GM23248 (cell line): ENCODE measurements at regions not wholly inside any gene's neighbourhood (a gene's known extent, or its start where the extent isn't known, plus 50 kb on each side); places are given as distances from the start of the nearest gene placed in this dataset.

Experiments
- DNase-seq: peaks from one replicate; pipeline ENCODE4 v3.0.0-alpha.2; 2015
- H2AFZ ChIP-seq: fragments of 200-600 bp; sonication (generic); 2 replicates; pipeline ENCODE4 v1.6.1; 2016; ENCODE audit warnings: antibody characterized with exemption
- H3F3A ChIP-seq: fragments of 200-600 bp; sonication (generic); 2 replicates; pipeline ENCODE4 v1.6.1; 2016; ENCODE audit warnings: mild to moderate bottlenecking, antibody characterized with exemption, mixed run types; ENCODE audit not compliant: insufficient read depth
- H3K27ac ChIP-seq: fragments of 200-600 bp; sonication (generic); 2 replicates; pipeline ENCODE4 v1.5.1; 2016; ENCODE audit warnings: mild to moderate bottlenecking
- H3K27me3 ChIP-seq: fragments of 200-600 bp; sonication (generic); replicated peaks from 2 replicates; pipeline ENCODE4 v1.6.1; 2016; ENCODE audit warnings: mild to moderate bottlenecking; ENCODE audit not compliant: insufficient read depth
- H3K36me3 ChIP-seq: fragments of 200-600 bp; sonication (generic); 2 replicates; pipeline ENCODE4 v1.6.1; 2016; ENCODE audit warnings: low read depth, mild to moderate bottlenecking
- H3K4me1 ChIP-seq: fragments of 200-600 bp; sonication (generic); 2 replicates; pipeline ENCODE4 v1.6.1; 2016; ENCODE audit warnings: mild to moderate bottlenecking; ENCODE audit not compliant: insufficient read depth
- H3K4me2 ChIP-seq: fragments of 200-600 bp; sonication (generic); one replicate; pipeline ENCODE4 v1.6.1; 2016; ENCODE audit warnings: mild to moderate bottlenecking; ENCODE audit not compliant: unreplicated experiment
- H3K4me3 ChIP-seq: fragments of 200-600 bp; sonication (generic); 2 replicates; pipeline ENCODE4 v1.5.1; 2016; ENCODE audit warnings: mild to moderate bottlenecking
- H3K79me2 ChIP-seq: fragments of 200-600 bp; sonication (generic); 2 replicates; pipeline ENCODE4 v1.6.1; 2016; ENCODE audit warnings: mild to moderate bottlenecking; ENCODE audit not compliant: insufficient read depth
- H3K9ac ChIP-seq: fragments of 200-600 bp; sonication (generic); 2 replicates; pipeline ENCODE4 v1.6.1; 2016; ENCODE audit warnings: mild to moderate bottlenecking
- H3K9me2 ChIP-seq: fragments of 200-600 bp; sonication (generic); 2 replicates; pipeline ENCODE4 v1.6.1; 2016; ENCODE audit warnings: mixed run types, mild to moderate bottlenecking, moderate library complexity; ENCODE audit not compliant: insufficient read depth
- H3K9me3 ChIP-seq: fragments of 200-600 bp; sonication (generic); one replicate; pipeline ENCODE4 v1.6.1; 2017; ENCODE audit warnings: low read depth
- H4K20me1 ChIP-seq: fragments of 200-600 bp; sonication (generic); 2 replicates; pipeline ENCODE4 v1.6.0; 2016; ENCODE audit not compliant: insufficient read depth
- EZH2 ChIP-seq: fragments of 200-600 bp; sonication (generic); IDR thresholded peaks from 2 replicates; pipeline ENCODE4 v1.6.1; 2018; ENCODE audit warnings: antibody characterized with exemption, mild to moderate bottlenecking; ENCODE audit not compliant: insufficient read depth, poor library complexity, severe bottlenecking
- EZH2phosphoT487 ChIP-seq: fragments of 200-600 bp; sonication (generic); IDR thresholded peaks from 2 replicates; pipeline ENCODE4 v1.6.1; 2018; ENCODE audit warnings: antibody characterized with exemption, moderate library complexity, mild to moderate bottlenecking, low read depth; ENCODE audit not compliant: insufficient read depth
- WGBS, 2 experiments: methylation state at CpG; one replicate each; pipeline ENCODE4 v1.1.6; 2015 to 2017; ENCODE audit warnings: low lambda C conversion rate in 2 of 2, low coverage in 1 of 2; ENCODE audit errors: missing lambda C conversion rate in 2 of 2; 5-methylcytosine and 5-hydroxymethylcytosine counted together
- in situ Hi-C: fragments of 300-500 bp; cut with MboI; formaldehyde crosslinking; loops from 2 replicates; pipeline ENCODE4 v1.15.0; 2020

DNA sequence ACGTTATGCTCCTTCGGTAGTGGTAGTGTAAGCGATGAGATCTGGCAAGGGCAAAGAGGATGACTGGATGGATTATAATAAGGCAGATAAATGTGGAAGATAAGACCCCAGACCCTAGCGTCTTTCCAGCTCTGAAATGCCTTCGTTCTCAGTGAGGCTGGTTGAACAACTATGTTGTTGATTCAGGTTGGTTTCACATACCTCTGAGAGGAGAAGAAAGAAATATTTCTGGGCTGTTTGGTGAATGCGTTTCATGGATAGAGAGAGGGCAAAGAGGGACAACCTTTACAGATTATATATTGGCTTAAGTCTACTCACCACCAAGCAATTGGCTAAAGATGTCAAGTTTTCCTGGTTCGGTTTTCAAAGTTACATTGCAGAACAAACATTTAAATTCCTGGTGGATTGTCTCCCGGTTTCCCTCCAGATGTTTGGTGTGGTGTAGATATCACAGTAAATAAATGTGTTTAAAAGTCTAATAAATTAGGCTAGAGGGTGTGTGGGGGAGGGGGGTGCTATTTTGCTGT is 190.1 kb upstream of the GLI2 start:
- Histone ChIP-seq H3K9ac (peak overlapping the region; percentile 72), H3K79me2 (no peaks in the 10 kb centered on the region), H3K9me3 (no peaks in the 10 kb centered on the region), H3K27me3 (no peaks in the 10 kb centered on the region), H3K4me2 (peak overlapping the region; percentile 76), H3K4me3 (peak overlapping the region; percentile 37), H3K9me2 (no peaks in the 10 kb centered on the region), H3F3A (peaks cover 17% of the 10 kb centered on the region), H3K36me3 (no peaks in the 10 kb centered on the region), H3K4me1 (peaks cover 44% of the 10 kb centered on the region), H2AFZ (no peak overlapping the region), H4K20me1 (no peaks in the 10 kb centered on the region), H3K27ac (peak overlapping the region; percentile 82)
- DNase-seq, result no peak
- 44 to 47% methylated on average over 8 of the region's 8 CpGs for WGBS, 2 experiments
- TF ChIP-seq EZH2 (no peak), EZH2phosphoT487 (no peak)
- in situ Hi-C loops, result no loop called here

DNA sequence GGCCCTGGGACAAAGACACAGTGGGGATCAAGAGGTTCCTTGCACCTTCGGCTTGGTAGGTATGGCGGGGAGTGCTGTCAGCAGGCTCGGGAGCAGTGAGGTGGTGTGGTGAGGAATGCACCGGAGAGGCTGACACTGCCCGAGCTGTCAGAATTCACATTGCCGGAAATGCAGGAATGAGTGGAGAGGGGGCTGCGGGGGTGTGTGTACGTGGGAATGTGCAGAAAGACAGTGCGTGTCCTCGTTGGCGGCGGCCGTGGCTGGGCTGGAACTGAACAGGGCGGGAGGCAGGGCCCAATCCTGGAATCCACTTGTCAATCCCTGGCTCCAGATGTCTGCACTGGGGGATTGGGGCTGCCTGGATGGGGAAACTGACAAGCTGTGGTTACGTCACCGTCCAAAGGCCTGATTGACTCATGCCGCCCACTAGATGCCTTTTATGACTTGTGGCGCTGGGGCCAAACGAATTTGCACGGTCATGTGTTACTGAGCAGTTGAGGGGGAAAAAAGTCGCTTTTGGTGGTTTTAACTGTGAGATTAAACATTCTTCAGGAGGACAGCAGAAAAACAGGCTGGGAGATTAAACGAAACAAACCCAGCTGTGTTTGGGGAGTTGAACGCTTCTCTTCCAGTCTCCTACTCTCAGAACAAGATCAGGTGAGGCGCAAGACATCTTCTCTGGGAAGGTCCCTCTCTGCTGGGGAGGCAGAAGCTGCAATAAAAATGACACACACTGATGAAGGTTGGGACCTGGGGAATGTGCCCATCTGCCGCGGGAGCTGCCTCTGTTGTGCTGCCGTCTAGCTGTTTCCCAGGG is 189.4 kb upstream of the GLI2 start:
- peak overlapping the region; percentile 82 for H3K27ac ChIP-seq
- peaks cover 37% of the 10 kb centered on the region for H3K4me1 ChIP-seq
- H4K20me1 ChIP-seq, result no peaks in the 10 kb centered on the region
- H3F3A ChIP-seq, result peaks cover 17% of the 10 kb centered on the region
- H3K9me2 ChIP-seq, result no peaks in the 10 kb centered on the region
- H3K4me2 ChIP-seq, result peak overlapping the region; percentile 76
- no peaks in the 10 kb centered on the region for H3K36me3 ChIP-seq
- H3K9me3 ChIP-seq, result no peaks in the 10 kb centered on the region
- H3K27me3 ChIP-seq, result no peaks in the 10 kb centered on the region
- no peaks in the 10 kb centered on the region for H3K79me2 ChIP-seq
- no peak for TF ChIP-seq EZH2phosphoT487
- peak overlapping the region; percentile 72 for H3K9ac ChIP-seq
- DNase-seq, result peak; percentile 98
- H2AFZ ChIP-seq, result peak overlapping the region; percentile 64; the same call in 1 of the 2 replicates
- in situ Hi-C loops, result no loop called here
- peak overlapping the region; percentile 54 for H3K4me3 ChIP-seq
- WGBS, 2 experiments, result 4 to 5% methylated on average over 27 of the region's 27 CpGs

- no peaks in the 10 kb centered on the region for H3K79me2 ChIP-seq
- in situ Hi-C loops, result no loop called here
- no peak for DNase-seq
- peak overlapping the region; percentile 76 for H3K4me2 ChIP-seq
- H3F3A ChIP-seq, result peaks cover 14% of the 10 kb centered on the region
- no peaks in the 10 kb centered on the region for H3K9me3 ChIP-seq
- H4K20me1 ChIP-seq, result no peaks in the 10 kb centered on the region
- H3K4me3 ChIP-seq, result peak overlapping the region; percentile 54
- peak overlapping the region; percentile 72 for H3K9ac ChIP-seq
- TF ChIP-seq EZH2phosphoT487 (no peak), EZH2 (no peak)
- peak overlapping the region; percentile 82 for H3K27ac ChIP-seq
- WGBS, 2 experiments, result 95 to 96% methylated on average over 7 of the region's 7 CpGs
- no peaks in the 10 kb centered on the region for H3K9me2 ChIP-seq
- peaks cover 30% of the 10 kb centered on the region for H3K4me1 ChIP-seq
- H2AFZ ChIP-seq, result peak overlapping the region; percentile 64; the same call in 1 of the 2 replicates
- no peaks in the 10 kb centered on the region for H3K36me3 ChIP-seq
- no peaks in the 10 kb centered on the region for H3K27me3 ChIP-seq
Measured at GRCh38 chr2:120546865-120547390, 188.7 kb upstream of the GLI2 start.

- no peaks in the 10 kb centered on the region for H3K9me3 ChIP-seq
- no peak overlapping the region for H3K9ac ChIP-seq
- H2AFZ ChIP-seq, result no peak overlapping the region
- no peak for TF ChIP-seq EZH2phosphoT487
- no peak for TF ChIP-seq EZH2
- H3K27me3 ChIP-seq, result no peaks in the 10 kb centered on the region
- no peaks in the 10 kb centered on the region for H3K36me3 ChIP-seq
- DNase-seq, result no peak
- no peak overlapping the region for H3K4me3 ChIP-seq
- in situ Hi-C loops, result no loop called here
- H3K27ac ChIP-seq, result no peak overlapping the region
- H3K9me2 ChIP-seq, result no peaks in the 10 kb centered on the region
- H3K4me1 ChIP-seq, result peaks cover 27% of the 10 kb centered on the region
- no peak overlapping the region for H3K4me2 ChIP-seq
- H4K20me1 ChIP-seq, result no peaks in the 10 kb centered on the region
- no peaks in the 10 kb centered on the region for H3K79me2 ChIP-seq
- 100% methylated on average over 1 of the region's 1 CpG for WGBS, 2 experiments
- peaks cover 12% of the 10 kb centered on the region for H3F3A ChIP-seq
Measured at GRCh38 chr2:120547662-120548061, 188.0 kb upstream of the GLI2 start.
